Islet precursor cell (in vitro differentiated cells): ENCODE measurements at regions not wholly inside any gene's neighbourhood (a gene's known extent, or its start where the extent isn't known, plus 50 kb on each side); places are given as distances from the start of the nearest gene placed in this dataset.

Experiments
- DNase-seq: peaks from one replicate; pipeline ENCODE4 v3.0.0-alpha.2; 2018

DNA sequence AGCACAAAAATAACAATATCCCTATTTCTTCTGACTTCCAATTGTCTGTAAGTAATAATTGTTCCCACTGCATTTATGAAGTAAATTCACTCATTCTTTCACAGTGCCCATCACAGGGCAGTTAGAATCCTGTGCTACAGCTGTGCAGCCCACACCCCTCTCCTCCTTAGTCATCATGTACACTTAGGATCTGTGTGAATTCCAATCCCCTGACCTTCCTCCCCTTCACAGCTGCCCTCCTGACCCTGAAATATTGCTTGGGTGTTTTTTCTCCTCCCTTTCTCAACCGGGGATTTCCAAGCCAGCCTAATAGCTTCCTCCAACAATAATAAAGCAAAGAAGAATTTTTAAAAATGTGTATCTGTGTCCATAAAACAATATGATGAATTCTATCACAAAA, 91.5 kb upstream of the BEND6 start:
- peak; percentile 73 for DNase-seq

GRCh38 chr6:56862415-56863175, 92.3 kb upstream of the BEND6 start:
- no peak for DNase-seq

DNA sequence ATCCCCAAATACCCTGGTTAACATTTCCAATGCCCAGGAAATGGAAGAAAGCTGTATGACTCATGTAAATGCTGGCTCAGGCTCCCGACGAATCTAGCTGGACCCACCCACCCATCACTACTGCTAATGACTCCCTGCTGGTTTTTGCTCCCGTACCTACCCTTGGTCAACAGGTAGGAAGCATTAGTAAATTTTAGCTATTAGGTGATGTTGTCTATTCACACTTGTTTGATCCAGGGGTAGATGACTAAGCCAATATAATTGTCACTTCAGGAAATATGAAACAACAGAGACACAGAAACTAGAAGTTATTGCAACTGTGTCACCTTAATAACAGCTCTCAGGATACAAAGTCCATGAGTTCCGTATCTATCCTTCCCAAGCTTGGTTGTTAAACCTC, 94.4 kb upstream of the BEND6 start:
- DNase-seq: peak; percentile 64

DNA sequence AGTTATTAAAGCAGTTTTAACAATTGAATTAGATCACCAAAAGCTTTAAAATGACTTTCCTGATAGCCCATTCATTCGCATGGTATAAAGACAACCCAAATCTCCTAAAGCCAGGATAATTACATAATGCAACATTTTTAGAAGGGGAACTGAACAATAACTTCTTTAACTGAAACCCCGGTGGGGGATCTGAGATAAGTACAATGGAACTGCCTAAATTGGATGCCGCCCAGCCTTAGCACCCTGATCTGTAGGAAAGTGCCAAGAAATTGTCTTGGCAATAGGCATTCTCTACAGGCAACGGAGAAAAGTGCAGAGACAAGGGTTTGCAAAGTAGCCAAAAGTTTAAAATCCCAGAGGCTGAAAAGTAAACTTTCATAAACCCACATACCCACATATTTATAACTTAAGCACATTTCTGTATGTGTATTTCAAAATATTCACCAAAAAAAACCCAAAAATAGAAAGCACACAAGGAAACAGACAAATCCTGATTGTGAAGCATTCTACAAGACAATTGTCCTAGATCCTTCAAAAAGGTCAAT, 98.8 kb upstream of the BEND6 start:
- no peak for DNase-seq

DNA sequence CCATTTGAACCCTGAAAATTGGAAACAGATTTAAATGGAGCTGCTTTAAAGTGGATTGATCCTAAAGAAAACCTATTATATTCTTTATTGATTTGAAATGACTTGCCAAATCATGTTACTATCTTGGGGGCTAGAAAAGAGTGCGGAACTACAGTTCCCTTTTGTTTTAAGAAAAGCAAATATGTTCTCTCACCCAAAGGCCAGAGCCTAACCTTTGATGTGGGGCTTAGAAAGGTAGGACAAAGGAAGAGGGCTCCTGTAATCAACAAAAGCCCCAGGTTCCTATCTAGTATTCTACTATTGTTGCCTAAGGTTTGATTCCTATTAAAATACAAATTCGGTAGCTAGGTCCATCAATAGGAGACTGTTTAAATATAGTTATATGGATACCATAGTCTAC, 100.8 kb upstream of the BEND6 start:
- DNase-seq: no peak

DNA sequence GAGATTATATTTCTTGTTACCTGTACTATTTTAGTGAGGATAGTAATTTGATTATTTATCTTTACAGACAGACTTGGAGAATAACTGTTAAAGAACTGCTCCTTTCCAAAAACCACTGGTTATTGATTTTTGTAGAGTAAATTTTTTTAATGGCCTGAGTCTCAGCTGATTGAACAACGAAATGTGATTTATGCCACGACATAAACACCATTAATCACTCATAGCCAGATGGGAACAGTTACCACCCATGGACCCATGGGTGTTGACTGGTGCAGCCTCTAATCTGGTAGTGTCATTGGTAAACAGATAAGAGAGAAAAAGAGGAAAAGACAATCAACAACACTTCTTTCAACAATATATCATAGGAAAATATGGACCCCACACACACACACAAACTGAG, 101.4 kb upstream of the BEND6 start:
- no peak for DNase-seq

GRCh38 chr6:56852260-56853010, 102.5 kb upstream of the BEND6 start:
- DNase-seq: peak; percentile 63

- DNase-seq: peak; percentile 79
These were observed 103.2 kb upstream of the BEND6 start for GRCh38 chr6:56851541-56852259.

DNA sequence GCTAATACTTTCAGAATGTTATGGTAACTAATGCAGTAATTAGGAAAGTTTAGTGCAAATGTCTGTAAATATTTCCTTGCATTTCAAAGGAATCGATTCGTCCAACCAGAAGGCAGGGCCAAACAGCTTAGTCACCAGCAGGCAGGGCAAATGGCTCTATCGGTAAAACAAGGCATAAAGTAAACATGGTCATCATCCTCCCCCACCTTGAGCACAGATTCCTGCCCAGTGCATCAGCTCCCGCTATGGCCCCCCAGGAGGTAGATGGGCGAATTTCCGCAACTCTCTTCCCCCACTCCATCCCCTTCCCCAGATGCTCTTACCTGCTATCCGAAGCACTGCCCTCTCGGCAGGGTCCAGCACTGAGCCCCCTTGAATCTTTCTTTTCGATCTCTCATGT, 103.8 kb upstream of the BEND6 start:
- DNase-seq: peak; percentile 67

- DNase-seq: no peak
These were observed 104.3 kb upstream of the BEND6 start for GRCh38 chr6:56850626-56851025.

DNA sequence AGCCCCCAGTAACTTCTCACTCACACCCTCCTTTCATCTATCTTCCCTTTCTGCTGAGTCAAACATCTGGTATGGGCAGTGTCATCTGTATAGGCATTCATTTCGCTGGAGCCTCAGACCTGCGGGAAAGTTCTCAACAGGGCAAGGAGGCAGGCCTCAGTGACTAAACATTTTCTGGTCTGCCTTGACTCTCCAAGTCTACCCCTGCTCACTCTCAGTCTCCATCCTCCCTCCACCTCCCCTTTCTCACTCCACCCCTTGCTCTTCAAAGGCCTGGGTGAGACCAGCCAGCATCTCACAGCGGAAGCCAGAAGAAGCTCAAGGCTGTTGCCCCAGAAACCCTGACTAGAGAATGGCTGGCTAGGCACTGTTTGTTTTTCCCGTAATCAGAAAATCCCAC, 105.0 kb upstream of the BEND6 start:
- DNase-seq: peak; percentile 92

DNA sequence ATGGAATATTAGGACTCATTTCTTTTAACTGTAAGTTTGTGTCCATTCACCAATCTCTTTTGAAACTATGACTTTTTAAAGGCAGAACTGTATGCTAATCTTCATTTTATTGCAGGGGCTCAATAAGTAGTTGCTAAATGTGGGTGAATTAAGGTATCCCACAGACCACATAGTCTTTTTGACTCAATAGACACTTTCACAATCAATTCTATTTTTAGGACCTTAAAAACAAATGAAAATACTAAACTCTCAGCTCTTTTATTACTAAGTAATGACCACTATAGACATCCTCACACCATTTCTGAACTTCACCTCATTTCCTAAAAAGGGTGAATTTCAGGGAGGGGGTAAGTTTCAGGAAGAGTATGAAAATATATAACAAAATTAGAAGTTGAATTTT, 106.8 kb upstream of the BEND6 start:
- no peak for DNase-seq

DNA sequence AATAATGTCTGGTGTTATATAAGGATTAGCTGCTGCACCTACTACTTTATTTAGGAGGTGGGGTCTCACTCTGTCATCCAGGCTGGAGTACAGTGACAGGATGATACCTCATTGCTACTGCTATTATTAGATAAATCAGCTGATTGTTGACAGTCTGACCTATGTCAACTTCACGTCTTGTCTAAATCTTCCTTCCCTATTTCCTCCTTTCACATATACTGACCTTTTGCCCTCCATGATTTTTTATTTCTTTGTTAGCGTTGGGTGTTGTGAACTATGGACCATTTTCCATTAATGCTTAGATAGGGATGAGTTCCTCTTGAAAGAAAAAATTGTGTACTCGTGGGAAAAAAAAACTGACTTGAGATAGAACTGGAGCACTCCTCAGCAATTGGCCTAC, 109.9 kb upstream of the BEND6 start:
- no peak for DNase-seq

- DNase-seq: peak; percentile 94
These were observed 111.2 kb upstream of the BEND6 start for GRCh38 chr6:56843476-56844349.

DNA sequence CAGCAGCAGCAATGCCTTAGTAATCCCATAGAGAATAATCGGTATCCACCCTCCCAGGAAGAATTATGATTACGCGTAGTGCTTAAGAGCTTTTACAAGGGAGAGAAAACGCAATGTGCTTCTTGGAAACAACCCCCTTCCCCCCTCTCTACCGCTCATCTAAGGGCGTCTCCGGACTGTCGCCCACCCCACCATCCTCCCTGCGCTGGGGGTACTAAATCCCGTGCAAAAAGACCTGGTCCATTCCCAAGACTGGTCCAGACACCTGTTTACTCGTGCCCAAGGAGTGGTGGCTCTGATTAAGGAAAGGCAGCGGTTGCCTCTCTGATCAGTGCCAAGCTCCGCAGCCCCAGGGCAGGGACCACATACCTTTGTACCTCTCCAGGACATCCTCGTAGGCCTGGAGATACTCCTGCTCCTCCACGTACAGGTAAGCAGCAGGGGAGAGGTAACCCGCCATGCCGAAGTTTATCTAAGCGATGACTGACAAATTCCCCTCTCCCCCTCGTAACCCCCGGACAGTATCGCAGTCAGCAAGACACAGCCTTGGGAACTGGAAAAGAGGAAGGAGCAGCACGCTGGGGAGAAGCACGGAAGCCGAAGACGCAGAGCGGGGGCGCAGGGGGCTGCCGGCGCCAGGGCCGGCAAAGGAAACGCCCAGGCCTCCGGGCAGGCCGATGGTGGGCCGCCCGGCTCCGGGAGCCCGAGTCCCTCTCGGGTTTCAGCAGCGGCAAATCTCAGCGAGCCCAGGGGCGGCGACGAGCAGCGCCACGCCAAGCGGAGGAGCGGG, 112.0 kb upstream of the BEND6 start:
- peak; percentile 83 for DNase-seq

- no peak for DNase-seq
These were observed 113.2 kb upstream of the BEND6 start for GRCh38 chr6:56841751-56842150.

GRCh38 chr6:56841381-56841749, 113.5 kb upstream of the BEND6 start:
- DNase-seq: no peak

DNA sequence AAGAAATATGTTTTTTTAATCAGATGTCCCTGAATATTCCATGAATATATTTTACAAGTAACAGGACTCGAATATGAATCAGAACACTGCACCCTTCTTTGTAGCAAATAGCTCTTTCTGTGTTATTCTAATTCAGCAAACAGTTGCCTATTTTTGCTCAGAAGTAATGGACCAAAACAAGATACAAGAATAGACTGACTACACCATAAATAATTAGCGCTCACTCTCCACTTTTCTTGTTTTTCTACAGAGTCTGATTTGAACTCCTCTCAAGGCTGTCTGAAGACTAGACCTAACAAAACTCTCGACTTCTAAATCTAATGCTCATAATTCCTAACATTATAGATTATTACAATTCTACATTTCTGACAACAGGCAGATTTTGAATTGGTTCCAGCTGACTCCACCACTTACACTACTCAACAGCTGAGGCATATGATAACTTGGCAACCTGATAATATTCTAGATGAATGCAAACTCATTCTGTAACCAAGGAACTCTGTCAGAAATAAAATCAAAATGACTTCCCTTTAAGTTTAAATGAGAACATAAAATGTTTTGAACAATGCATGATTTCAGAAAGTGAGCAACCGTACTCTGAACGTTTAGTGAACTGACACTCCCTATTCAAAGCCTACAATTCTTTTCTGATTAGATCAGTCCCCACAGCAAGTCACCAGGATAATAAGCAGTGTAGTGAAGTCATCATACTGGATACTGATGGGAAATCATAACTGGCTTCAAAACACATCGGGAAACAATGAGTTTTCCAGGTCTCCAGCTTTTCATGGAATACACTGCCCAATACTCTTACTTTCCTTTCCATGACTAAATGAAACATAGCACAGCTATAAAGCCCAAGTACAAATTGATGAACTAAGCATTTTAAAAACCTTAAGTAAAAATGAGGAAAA, 114.2 kb upstream of the BEND6 start:
- no peak for DNase-seq

GRCh38 chr6:56839533-56840183, 115.2 kb upstream of the BEND6 start:
- DNase-seq: no peak

GRCh38 chr6:56838965-56839364, 115.9 kb upstream of the BEND6 start:
- DNase-seq: no peak
